ENCODE measurements at regions not wholly inside any gene's neighbourhood (a gene's known extent, or its start where the extent isn't known, plus 50 kb on each side); places are given as distances from the start of the nearest gene placed in this dataset.
"Not testable (repeated sequence)": the region's sequence is repeated elsewhere in the genome, so short reads cannot be mapped to it uniquely, and the experiment has no call there.

DNA sequence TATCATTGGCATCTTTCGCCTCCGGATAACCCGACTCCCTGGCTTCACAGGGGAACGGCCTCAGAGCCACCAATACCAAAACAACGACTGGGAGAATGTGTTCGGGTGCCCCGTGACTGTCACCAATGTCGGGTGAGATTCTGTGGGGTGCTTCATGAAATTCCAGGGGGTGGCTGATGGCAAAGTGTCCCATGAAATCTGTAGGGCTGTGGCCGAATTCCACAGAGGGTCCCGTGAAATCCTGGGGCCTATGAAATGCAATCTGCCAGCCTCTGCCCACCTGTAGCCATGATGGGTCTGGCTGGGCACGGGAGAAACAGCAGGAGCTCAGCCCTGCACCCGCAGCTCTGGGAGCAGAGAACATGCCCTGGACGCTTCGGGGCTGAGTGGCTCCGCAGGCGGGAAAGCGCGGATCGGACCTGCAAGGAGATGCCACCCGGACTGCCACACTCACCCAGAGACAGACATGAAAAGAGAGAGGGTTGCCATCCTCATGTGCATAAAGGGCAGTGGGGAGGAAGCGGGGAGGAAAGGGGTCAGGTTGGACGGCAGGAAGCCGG, 192.4 kb downstream of the OLFM1 start:
- Histone ChIP-seq H3K36me3 (ENCODE audit: control insufficient read depth, insufficient read depth, low read length) (no peaks in the 10 kb centered on the region), H3K4me1 (ENCODE audit: control insufficient read depth, insufficient read depth, low read length, poor library complexity, severe bottlenecking) (no peaks in the 10 kb centered on the region), H3K27ac (ENCODE audit: low read depth, low read length, severe bottlenecking) (no peak overlapping the region), H3K4me3 (ENCODE audit: extremely low read depth, insufficient read depth, low read length, poor library complexity, severe bottlenecking) (no peak overlapping the region), H3K9me3 (ENCODE audit: control insufficient read depth, low read length) (no peaks in the 10 kb centered on the region)
- WGBS, 2 experiments (ENCODE audit: insufficient coverage in 2 of 2) = 88 to 93% methylated on average over 19 to 23 of the region's 23 CpGs

DNA sequence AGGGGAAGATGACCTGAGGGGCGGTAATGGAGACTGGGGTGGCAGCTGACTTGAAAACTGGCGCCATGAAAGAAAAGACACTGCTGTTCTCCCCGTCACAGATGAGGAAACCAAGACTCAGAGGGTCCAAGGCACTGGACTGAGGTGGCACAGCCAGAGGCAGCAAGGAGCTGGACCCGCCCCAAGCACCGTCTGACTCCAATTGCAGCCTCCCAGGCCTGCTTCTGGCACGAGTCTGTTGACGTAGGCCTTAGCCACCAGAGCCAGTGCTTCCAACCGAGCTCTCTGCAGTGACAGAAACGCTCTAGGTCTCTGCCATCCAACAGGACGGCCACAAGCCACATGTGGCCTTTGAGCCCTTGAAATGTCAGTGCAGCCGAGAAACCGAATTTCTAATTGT, 193.2 kb downstream of the OLFM1 start:
- 87 to 88% methylated on average over 8 to 9 of the region's 12 CpGs for WGBS, 2 experiments (ENCODE audit: insufficient coverage in 2 of 2)
- Histone ChIP-seq H3K9me3 (ENCODE audit: control insufficient read depth, low read length) (no peaks in the 10 kb centered on the region), H3K36me3 (ENCODE audit: control insufficient read depth, insufficient read depth, low read length) (no peaks in the 10 kb centered on the region), H3K4me1 (ENCODE audit: control insufficient read depth, insufficient read depth, low read length, poor library complexity, severe bottlenecking) (no peaks in the 10 kb centered on the region), H3K27ac (ENCODE audit: low read depth, low read length, severe bottlenecking) (no peak overlapping the region), H3K4me3 (ENCODE audit: extremely low read depth, insufficient read depth, low read length, poor library complexity, severe bottlenecking) (no peak overlapping the region)

DNA sequence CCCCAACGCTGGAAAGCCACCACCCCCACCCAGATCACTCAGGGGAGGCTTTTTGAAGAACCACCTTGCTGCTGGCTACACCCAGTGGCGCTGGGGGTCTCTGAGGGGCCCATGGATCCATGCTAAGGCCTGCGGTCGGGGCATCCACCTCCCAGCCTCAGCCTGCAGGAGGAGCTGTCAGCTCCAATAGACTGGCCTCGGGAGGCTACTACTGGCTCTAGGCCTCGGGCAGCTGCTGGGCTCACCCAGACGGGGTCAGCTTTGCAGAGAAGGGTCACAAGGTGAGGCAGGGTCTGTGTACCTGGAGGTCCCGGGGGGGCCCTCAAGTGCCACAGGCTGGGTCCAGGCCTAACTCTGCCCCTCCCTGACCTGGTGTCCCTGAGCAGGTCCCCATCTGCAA, 193.7 kb downstream of the OLFM1 start:
- WGBS, 2 experiments (ENCODE audit: insufficient coverage in 2 of 2) = 61 to 66% methylated on average over 5 to 6 of the region's 8 CpGs
- no peaks in the 10 kb centered on the region for H3K4me1 ChIP-seq (ENCODE audit: control insufficient read depth, insufficient read depth, low read length, poor library complexity, severe bottlenecking)
- H3K9me3 ChIP-seq (ENCODE audit: control insufficient read depth, low read length) = no peaks in the 10 kb centered on the region
- no peaks in the 10 kb centered on the region for H3K36me3 ChIP-seq (ENCODE audit: control insufficient read depth, insufficient read depth, low read length)
- no peak overlapping the region for H3K27ac ChIP-seq (ENCODE audit: low read depth, low read length, severe bottlenecking)
- no peak overlapping the region for H3K4me3 ChIP-seq (ENCODE audit: extremely low read depth, insufficient read depth, low read length, poor library complexity, severe bottlenecking)

DNA sequence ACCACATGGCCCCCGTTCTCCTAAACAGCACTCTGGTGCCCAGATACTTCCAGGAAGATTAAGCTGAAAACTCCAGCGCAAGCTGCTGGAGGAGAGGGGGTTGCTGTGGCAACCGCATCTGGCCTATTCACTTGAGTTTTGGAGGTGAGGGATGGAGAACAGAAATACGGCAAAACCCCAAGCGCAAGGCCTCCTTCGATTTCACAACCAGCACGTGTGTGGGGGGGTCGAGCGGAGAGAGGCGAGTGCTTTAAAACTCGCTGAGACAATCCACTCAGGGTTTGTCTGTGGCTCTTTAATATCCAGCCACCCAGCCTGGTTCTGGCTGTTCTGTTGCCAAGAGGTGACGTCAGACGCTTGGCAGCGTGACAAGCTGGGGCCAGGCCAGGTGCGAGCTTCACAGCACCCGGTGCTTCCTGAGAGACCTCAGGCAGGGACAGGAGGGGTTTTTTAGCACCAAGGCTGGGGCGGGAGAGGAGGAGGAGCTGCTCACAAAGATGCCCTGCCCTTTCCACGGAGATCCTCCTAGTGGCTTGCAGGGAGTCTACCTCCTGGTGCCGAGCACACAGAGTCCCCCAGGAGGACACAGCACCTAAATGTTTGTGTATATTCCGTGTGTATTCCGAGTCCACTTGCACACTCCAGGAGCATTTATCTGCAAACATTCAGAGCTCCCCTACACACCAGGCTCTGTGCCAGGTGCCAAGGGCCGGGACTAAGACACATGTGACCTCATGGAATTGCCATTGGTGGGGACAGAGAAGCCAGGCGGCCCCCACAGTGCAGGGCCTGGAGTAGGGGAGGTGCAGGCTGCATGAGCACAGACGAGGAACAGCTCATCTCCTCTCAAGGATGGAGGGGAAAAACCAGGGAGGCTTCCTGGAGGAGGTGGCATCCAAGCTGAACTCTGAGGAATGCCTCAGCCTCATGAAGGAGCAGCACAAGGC, 194.6 kb downstream of the OLFM1 start:
- no peaks in the 10 kb centered on the region for H3K36me3 ChIP-seq (ENCODE audit: control insufficient read depth, insufficient read depth, low read length)
- H3K27ac ChIP-seq (ENCODE audit: low read depth, low read length, severe bottlenecking) = no peak overlapping the region
- H3K4me3 ChIP-seq (ENCODE audit: extremely low read depth, insufficient read depth, low read length, poor library complexity, severe bottlenecking) = no peak overlapping the region
- 83 to 84% methylated on average over 21 of the region's 24 CpGs for WGBS, 2 experiments (ENCODE audit: insufficient coverage in 2 of 2)
- H3K9me3 ChIP-seq (ENCODE audit: control insufficient read depth, low read length) = no peaks in the 10 kb centered on the region
- H3K4me1 ChIP-seq (ENCODE audit: control insufficient read depth, insufficient read depth, low read length, poor library complexity, severe bottlenecking) = no peaks in the 10 kb centered on the region

DNA sequence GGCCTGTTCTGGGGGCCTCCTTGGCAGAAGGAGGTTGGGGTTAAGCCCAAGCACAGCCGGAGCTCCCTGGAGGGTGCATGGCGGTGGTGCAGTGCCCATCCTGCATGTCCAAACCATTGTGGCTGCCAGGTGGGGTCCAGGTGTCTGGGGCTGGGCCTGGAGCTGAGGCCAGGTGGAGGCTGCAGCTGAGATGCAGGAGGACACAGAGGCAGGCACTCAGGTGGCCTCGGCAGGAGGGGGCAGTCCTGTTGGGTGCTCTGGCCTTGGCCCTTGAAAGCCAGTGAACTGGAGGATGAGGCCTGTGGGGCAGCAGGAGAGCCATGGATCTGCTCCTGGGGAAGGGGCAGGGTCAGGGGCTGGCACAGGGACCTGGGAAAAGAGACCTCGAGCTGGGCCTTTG, 195.3 kb downstream of the OLFM1 start:
- Histone ChIP-seq H3K9me3 (ENCODE audit: control insufficient read depth, low read length) (no peaks in the 10 kb centered on the region), H3K4me3 (ENCODE audit: extremely low read depth, insufficient read depth, low read length, poor library complexity, severe bottlenecking) (no peak overlapping the region), H3K36me3 (ENCODE audit: control insufficient read depth, insufficient read depth, low read length) (no peaks in the 10 kb centered on the region), H3K27ac (ENCODE audit: low read depth, low read length, severe bottlenecking) (no peak overlapping the region), H3K4me1 (ENCODE audit: control insufficient read depth, insufficient read depth, low read length, poor library complexity, severe bottlenecking) (no peaks in the 10 kb centered on the region)
- 85 to 95% methylated on average over 3 of the region's 4 CpGs for WGBS, 2 experiments (ENCODE audit: insufficient coverage in 2 of 2)

GRCh38 chr9:135283671-135284070, 195.9 kb upstream of the PPP1R26 start:
- WGBS, 2 experiments (ENCODE audit: insufficient coverage in 2 of 2) = 83 to 88% methylated on average over 14 of the region's 15 CpGs

GRCh38 chr9:135284386-135285134, 195.0 kb upstream of the PPP1R26 start:
- Histone ChIP-seq H3K4me1 (ENCODE audit: control insufficient read depth, insufficient read depth, low read length, poor library complexity, severe bottlenecking) (no peaks in the 10 kb centered on the region), H3K27ac (ENCODE audit: low read depth, low read length, severe bottlenecking) (no peak overlapping the region), H3K9me3 (ENCODE audit: control insufficient read depth, low read length) (no peaks in the 10 kb centered on the region), H3K4me3 (ENCODE audit: extremely low read depth, insufficient read depth, low read length, poor library complexity, severe bottlenecking) (no peak overlapping the region), H3K36me3 (ENCODE audit: control insufficient read depth, insufficient read depth, low read length) (no peaks in the 10 kb centered on the region)
- 85 to 93% methylated on average over 12 to 13 of the region's 13 CpGs for WGBS, 2 experiments (ENCODE audit: insufficient coverage in 2 of 2)

More at GRCh38 chr9:135283671-135284070, 195.9 kb upstream of the PPP1R26 start:
- H3K27ac ChIP-seq (ENCODE audit: low read depth, low read length, severe bottlenecking) = no peak overlapping the region
- H3K36me3 ChIP-seq (ENCODE audit: control insufficient read depth, insufficient read depth, low read length) = no peaks in the 10 kb centered on the region
- no peaks in the 10 kb centered on the region for H3K4me1 ChIP-seq (ENCODE audit: control insufficient read depth, insufficient read depth, low read length, poor library complexity, severe bottlenecking)
- no peak overlapping the region for H3K4me3 ChIP-seq (ENCODE audit: extremely low read depth, insufficient read depth, low read length, poor library complexity, severe bottlenecking)
- H3K9me3 ChIP-seq (ENCODE audit: control insufficient read depth, low read length) = no peaks in the 10 kb centered on the region

- H3K27ac ChIP-seq (ENCODE audit: low read depth, low read length, severe bottlenecking); H3K9me3 ChIP-seq (ENCODE audit: control insufficient read depth, low read length); H3K4me3 ChIP-seq (ENCODE audit: extremely low read depth, insufficient read depth, low read length, poor library complexity, severe bottlenecking); H3K4me1 ChIP-seq (ENCODE audit: control insufficient read depth, insufficient read depth, low read length, poor library complexity, severe bottlenecking); H3K36me3 ChIP-seq (ENCODE audit: control insufficient read depth, insufficient read depth, low read length): not testable (repeated sequence)
- WGBS, 2 experiments (ENCODE audit: insufficient coverage in 2 of 2) = 89 to 93% methylated on average over 11 to 24 of the region's 33 CpGs
These were observed 193.2 kb upstream of the PPP1R26 start for GRCh38 chr9:135286187-135286925.

DNA sequence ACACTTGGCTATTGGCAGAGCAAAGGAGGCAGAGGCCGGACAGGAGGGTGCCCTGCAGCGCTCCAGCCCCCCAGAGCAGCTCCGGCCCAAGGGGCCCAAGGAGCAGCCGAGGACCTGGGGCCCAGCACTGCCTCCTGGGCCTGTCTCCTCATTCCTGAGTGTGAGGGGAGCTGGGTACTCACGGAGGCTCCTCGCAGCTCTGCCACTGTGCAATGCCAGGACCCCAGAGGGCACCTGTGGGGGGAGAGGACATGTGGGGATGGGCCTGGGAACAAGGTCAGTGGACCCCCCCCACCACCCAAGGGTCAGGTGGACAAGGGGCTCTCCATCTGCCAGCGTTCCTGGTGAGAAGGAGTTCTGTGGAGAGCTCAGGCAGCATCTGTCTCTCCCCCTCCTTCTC, 192.6 kb upstream of the PPP1R26 start:
- H3K27ac ChIP-seq (ENCODE audit: low read depth, low read length, severe bottlenecking) = no peak overlapping the region
- H3K9me3 ChIP-seq (ENCODE audit: control insufficient read depth, low read length) = no peaks in the 10 kb centered on the region
- H3K4me3 ChIP-seq (ENCODE audit: extremely low read depth, insufficient read depth, low read length, poor library complexity, severe bottlenecking) = no peak overlapping the region
- no peaks in the 10 kb centered on the region for H3K4me1 ChIP-seq (ENCODE audit: control insufficient read depth, insufficient read depth, low read length, poor library complexity, severe bottlenecking)
- 93 to 94% methylated on average over 2 to 7 of the region's 7 CpGs for WGBS, 2 experiments (ENCODE audit: insufficient coverage in 2 of 2)
- no peaks in the 10 kb centered on the region for H3K36me3 ChIP-seq (ENCODE audit: control insufficient read depth, insufficient read depth, low read length)

DNA sequence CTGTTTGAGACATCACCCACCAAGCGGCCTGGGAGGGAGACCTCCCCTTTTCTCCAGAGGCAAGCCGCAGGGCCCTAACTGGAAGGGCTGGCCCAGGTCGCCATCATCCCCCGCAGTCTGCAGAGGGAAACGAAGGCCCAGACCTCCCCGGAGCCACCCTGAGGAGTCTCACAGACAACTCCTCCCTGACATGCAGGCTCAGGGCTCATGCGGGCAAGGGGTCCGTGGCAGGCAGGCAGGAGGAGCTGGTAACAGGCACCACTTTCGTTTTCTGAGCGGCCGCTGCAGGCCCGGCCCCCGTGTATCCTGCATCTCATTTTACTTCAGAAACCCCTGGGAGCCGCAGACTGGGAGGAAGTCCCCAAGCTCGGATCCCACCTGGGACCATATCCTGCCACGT, 192.0 kb upstream of the PPP1R26 start:
- no peaks in the 10 kb centered on the region for H3K9me3 ChIP-seq (ENCODE audit: control insufficient read depth, low read length)
- H3K4me3 ChIP-seq (ENCODE audit: extremely low read depth, insufficient read depth, low read length, poor library complexity, severe bottlenecking) = no peak overlapping the region
- H3K36me3 ChIP-seq (ENCODE audit: control insufficient read depth, insufficient read depth, low read length) = no peaks in the 10 kb centered on the region
- WGBS, 2 experiments (ENCODE audit: insufficient coverage in 2 of 2) = 87 to 88% methylated on average over 12 to 14 of the region's 16 CpGs
- H3K4me1 ChIP-seq (ENCODE audit: control insufficient read depth, insufficient read depth, low read length, poor library complexity, severe bottlenecking) = no peaks in the 10 kb centered on the region
- H3K27ac ChIP-seq (ENCODE audit: low read depth, low read length, severe bottlenecking) = no peak overlapping the region
